Right atrium auricular region (tissue), 2 donors: ENCODE measurements at regions not wholly inside any gene's neighbourhood (a gene's known extent, or its start where the extent isn't known, plus 50 kb on each side); places are given as distances from the start of the nearest gene placed in this dataset.

ENCODE experiments used
- DNase-seq: peaks from one replicate; pipeline ENCODE4 v3.0.0-alpha.2; 2019; ENCODE audit warnings: low spot score
- H3K27ac ChIP-seq, 2 donors: fragments of 200-600 bp; sonication (generic); 1 replicate in 1 of 2; 2 replicates in 1 of 2; pipeline ENCODE4 v1.5.1; 2016 to 2019
- H3K27me3 ChIP-seq, 2 donors: fragments of 200-600 bp; sonication (generic); one replicate each; pipeline versions ENCODE4 v1.5.1 to v1.6.0; 2017 to 2019
- H3K36me3 ChIP-seq: fragments of 200-600 bp; sonication (generic); one replicate; pipeline ENCODE4 v1.5.1; 2016
- H3K4me1 ChIP-seq, 2 donors: fragments of 200-600 bp; sonication (generic); one replicate each; pipeline versions ENCODE4 v1.5.1 to v1.6.0; 2017 to 2019
- H3K4me3 ChIP-seq, 2 donors: fragments of 200-600 bp; sonication (generic); 1 replicate in 1 of 2; 2 replicates in 1 of 2; pipeline ENCODE4 v1.5.1; 2017 to 2019; ENCODE audit warnings: mild to moderate bottlenecking in 1 of 2, moderate library complexity in 1 of 2
- H3K9me3 ChIP-seq, 2 donors: fragments of 200-600 bp; sonication (generic); one replicate each; pipeline ENCODE4 v1.5.1; 2019
- TF ChIP-seq, protein P1 (sequence below), 2 donors: fragments of 200-600 bp; sonication (generic); IDR thresholded peaks; one replicate each; pipeline ENCODE4 v1.5.1; 2019; ENCODE audit warnings: antibody characterized with exemption in 2 of 2

DNA sequence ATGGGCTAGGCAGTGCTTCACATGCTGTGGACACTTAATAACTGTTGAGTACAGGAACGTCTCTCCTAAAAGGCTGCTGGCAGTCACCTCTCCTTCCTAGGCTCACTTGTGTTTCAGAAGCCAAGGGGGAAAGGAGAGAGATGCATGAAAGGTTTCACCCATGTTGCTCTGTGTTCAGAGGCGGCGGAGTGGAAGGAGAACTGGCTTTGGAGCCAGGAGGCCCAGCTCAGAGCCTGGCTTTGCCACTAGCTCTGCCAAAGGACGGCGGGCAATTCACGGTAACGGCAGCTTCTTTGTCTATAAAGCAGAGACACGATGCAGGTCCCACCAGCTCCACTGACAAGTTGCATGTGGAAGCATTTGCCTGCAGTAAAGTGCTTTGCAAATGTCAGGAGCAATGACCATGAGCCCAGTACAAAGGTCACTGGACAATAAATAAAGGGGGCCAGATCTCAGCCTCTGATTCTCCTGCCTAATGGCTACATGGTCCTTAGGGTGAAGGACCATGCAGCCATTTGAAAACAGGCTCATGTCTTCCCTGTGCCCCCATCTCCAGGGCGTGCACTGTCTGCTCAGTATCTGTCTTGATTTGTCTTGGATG is 171.7 kb upstream of the TLE3 start:
- Histone ChIP-seq H3K9me3 (no peaks in the 10 kb centered on the region), H3K27ac (no peak overlapping the region), H3K4me3 (no peak overlapping the region), H3K27me3 (no peaks in the 10 kb centered on the region), H3K36me3 (no peaks in the 10 kb centered on the region), H3K4me1 (peaks cover 0 to 59% of the 10 kb centered on the region in 2 donors)
- DNase-seq: no peak
- TF ChIP-seq, protein P1, sequence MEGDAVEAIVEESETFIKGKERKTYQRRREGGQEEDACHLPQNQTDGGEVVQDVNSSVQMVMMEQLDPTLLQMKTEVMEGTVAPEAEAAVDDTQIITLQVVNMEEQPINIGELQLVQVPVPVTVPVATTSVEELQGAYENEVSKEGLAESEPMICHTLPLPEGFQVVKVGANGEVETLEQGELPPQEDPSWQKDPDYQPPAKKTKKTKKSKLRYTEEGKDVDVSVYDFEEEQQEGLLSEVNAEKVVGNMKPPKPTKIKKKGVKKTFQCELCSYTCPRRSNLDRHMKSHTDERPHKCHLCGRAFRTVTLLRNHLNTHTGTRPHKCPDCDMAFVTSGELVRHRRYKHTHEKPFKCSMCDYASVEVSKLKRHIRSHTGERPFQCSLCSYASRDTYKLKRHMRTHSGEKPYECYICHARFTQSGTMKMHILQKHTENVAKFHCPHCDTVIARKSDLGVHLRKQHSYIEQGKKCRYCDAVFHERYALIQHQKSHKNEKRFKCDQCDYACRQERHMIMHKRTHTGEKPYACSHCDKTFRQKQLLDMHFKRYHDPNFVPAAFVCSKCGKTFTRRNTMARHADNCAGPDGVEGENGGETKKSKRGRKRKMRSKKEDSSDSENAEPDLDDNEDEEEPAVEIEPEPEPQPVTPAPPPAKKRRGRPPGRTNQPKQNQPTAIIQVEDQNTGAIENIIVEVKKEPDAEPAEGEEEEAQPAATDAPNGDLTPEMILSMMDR (IDR thresholded peaks at IDR 0.05): no peak

DNA sequence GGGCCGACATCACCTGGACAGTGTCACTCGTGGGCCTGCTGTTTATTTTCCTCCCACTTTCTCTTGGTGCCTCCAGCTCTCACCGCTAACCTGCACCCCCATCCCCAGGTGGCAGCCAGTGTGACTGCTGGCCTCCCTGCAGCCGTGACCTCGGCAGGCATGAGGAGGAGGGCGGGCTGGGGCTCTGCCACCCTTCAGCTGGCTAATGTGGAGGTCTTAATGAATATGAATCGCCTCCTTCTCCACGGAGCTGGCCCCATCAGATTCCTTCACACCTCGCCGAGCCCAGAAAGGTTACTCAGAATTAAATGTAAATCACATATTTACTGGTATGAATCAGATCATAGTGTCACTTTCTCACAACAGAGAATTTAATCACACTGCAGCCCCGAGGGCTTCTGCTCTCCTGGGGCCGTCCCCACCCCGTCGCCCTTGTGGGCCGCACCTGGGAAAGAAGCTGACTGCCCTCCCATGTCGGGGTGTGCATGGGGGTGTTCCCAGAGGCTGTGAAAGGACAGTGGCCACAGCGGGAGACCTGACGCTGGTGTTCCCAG is 171.1 kb upstream of the TLE3 start:
- H3K4me1 ChIP-seq: peaks cover 0 to 65% of the 10 kb centered on the region in 2 donors
- no peaks in the 10 kb centered on the region for H3K9me3 ChIP-seq
- DNase-seq: no peak
- no peak overlapping the region for H3K4me3 ChIP-seq
- no peak overlapping the region for H3K27ac ChIP-seq
- no peaks in the 10 kb centered on the region for H3K36me3 ChIP-seq
- no peaks in the 10 kb centered on the region for H3K27me3 ChIP-seq
- TF ChIP-seq, protein P1 (IDR thresholded peaks at IDR 0.05): no peak

DNA sequence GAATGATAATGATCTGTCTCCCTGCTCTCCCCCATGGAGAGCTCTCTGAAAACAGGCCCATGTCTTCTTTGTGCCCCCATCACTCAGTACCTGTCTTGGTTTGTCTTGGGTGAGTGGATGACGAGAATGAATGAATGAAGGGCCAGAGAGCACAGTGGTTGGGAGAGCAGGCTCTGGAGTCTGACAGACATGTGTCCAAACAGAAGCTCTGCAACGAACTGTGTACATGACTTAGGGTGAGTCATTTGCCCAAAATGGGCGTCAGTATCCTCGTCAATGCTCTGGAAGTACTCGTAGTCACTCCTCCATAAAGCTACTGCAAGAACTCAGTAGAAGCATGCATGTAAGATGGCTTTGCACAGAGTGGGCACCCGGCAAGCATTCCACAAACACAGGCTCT is 170.2 kb upstream of the TLE3 start:
- Histone ChIP-seq H3K9me3 (no peaks in the 10 kb centered on the region), H3K4me1 (peaks cover 0 to 74% of the 10 kb centered on the region in 2 donors), H3K36me3 (no peaks in the 10 kb centered on the region), H3K4me3 (no peak overlapping the region), H3K27ac (no peak overlapping the region), H3K27me3 (no peaks in the 10 kb centered on the region)
- TF ChIP-seq, protein P1 (IDR thresholded peaks at IDR 0.05): no peak
- no peak for DNase-seq

DNA sequence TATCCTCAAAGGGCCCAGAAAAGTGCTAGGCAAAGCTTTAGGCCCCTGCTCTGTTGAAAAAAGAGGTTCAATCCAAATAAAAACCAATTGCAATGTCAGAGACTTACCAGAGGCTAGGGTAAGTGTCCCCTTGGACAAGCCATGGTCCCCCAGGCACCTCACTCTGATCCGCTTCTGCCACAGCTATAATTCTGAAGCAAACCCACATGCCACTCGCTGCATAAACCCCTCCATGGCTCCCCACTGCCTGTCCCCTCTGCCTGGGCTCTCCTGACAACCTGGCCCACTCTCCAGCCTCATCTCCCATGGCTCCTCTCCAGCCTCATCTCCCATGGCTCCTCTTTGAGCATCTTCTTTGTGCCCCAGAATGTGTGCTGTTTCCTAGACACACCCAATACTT is 169.6 kb upstream of the TLE3 start:
- Histone ChIP-seq H3K9me3 (no peaks in the 10 kb centered on the region), H3K4me3 (no peak overlapping the region), H3K27ac (no peak overlapping the region), H3K36me3 (no peaks in the 10 kb centered on the region), H3K27me3 (no peaks in the 10 kb centered on the region), H3K4me1 (peaks cover 0 to 80% of the 10 kb centered on the region in 2 donors)
- DNase-seq: no peak
- TF ChIP-seq, protein P1 (IDR thresholded peaks at IDR 0.05): no peak

DNA sequence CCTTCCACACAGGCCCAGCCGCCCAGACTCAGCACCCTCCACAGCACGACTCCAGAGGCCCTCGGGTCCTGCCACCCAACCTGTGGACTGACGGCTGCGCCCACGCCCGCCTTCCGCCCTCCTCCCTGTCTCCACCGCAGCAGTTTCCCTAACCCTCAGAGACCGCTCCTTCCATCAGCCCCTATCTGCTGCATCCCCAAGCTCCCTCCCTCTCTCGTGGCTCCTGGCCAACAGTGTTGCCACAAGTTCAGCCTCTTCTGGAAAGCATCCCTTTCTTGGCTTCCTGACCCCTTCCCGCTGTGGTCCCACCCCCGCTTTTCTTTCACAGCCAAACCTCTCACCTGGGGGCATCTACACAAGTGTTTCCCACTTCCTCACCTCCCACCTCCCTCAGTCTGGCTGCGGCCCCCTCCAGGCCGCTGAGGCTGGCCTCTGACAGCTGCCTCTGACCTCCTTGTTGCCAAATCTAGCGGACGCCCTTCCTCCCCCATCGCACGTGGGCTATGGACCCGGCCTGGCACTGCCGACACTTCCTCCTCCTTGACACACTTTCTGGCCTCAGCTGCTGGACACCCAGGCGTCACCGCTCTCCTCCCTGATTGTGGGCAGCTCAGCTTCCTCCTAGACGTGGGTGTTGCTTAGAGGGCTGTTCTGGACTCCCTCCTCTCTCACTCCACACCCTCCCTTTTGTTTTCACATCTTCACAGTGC is 168.8 kb upstream of the TLE3 start:
- no peaks in the 10 kb centered on the region for H3K36me3 ChIP-seq
- H3K9me3 ChIP-seq: no peaks in the 10 kb centered on the region
- DNase-seq: peak; percentile 91
- H3K27me3 ChIP-seq: no peaks in the 10 kb centered on the region
- TF ChIP-seq, protein P1 (IDR thresholded peaks at IDR 0.05): no peak
- peak overlapping the region in 1 of 2 donors; percentile 30 for H3K27ac ChIP-seq
- peaks cover 0 to 76% of the 10 kb centered on the region in 2 donors for H3K4me1 ChIP-seq
- H3K4me3 ChIP-seq: no peak overlapping the region
